H4 (cell line): ENCODE measurements at regions not wholly inside any gene's neighbourhood (a gene's known extent, or its start where the extent isn't known, plus 50 kb on each side); places are given as distances from the start of the nearest gene placed in this dataset.

Experiments
- DNase-seq: peaks from one replicate; pipeline ENCODE4 v3.0.0-alpha.2; 2015; ENCODE audit warnings: low spot score

GRCh38 chr20:59376109-59376841 is 75.9 kb downstream of the EDN3 start:
- no peak for DNase-seq

- no peak for DNase-seq
These were observed 76.6 kb downstream of the EDN3 start for GRCh38 chr20:59376998-59377397.

DNA sequence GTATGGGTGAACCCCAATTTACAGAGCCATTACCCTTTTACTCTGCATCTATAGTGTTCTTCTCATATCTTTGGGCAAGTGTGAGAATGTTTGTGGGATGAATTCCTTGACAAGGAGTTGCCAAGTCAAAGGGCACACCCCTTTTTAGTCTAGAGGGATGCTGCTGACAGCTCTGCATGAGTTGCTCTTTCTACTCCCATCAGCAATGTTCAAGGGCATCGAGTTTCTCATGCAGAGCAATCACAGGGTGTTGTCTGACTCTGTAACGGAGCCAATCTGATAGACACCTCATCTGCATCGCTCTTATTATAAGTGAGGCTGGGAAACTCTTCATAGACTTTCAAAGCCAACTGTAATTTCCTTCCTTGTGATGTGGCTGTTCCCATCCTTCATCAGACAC is 77.4 kb downstream of the EDN3 start:
- no peak for DNase-seq

DNA sequence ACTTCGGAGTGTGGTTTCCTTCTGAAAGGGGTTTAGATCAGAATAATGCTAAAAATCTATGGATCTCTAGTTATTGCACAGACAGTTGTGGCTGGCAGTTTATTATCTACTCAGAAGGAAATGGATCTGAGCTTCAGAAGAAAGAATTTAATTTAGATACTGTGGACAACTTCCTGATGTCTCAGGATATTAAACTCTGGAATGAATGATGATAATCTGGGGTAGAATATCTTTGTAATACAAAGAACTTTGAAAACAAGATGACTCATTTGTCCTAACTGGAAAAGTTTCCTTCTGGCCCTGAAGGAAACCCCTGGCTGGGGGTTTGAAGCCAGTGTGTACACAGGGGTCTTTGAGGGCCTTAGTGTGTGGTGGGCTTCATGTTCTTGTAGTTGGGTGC is 78.0 kb downstream of the EDN3 start:
- no peak for DNase-seq

GRCh38 chr20:59378966-59379365 is 78.6 kb downstream of the EDN3 start:
- no peak for DNase-seq

- DNase-seq, result no peak
These were observed 81.3 kb downstream of the EDN3 start for GRCh38 chr20:59381689-59382088.

GRCh38 chr20:59382157-59382725 is 81.8 kb downstream of the EDN3 start:
- DNase-seq, result no peak

GRCh38 chr20:59382907-59383306 is 82.5 kb downstream of the EDN3 start:
- DNase-seq, result no peak

GRCh38 chr20:59385038-59385437 is 84.6 kb downstream of the EDN3 start:
- DNase-seq, result no peak

GRCh38 chr20:59385480-59385879 is 85.1 kb downstream of the EDN3 start:
- no peak for DNase-seq

DNA sequence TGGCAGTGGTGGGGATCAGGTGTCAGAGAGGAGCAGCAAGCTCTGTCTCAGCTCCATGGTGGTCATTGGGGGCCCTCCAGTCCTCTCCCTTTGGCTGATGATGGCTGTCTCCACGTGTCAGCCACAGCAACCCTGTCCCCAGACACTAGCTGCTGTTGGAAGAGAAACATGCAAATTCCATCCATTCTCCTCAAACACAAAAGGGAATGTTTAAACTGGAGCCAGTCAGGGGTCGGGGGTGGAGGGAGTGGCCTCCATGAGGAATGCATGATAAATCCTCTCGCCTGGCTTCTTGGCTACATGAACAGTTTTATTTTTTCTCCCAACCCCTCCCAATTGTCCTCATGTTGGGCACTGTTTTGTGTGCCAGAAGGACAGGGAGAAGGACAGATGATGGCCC is 86.4 kb downstream of the EDN3 start:
- no peak for DNase-seq

GRCh38 chr20:59387891-59388290 is 87.5 kb downstream of the EDN3 start:
- DNase-seq, result no peak

DNA sequence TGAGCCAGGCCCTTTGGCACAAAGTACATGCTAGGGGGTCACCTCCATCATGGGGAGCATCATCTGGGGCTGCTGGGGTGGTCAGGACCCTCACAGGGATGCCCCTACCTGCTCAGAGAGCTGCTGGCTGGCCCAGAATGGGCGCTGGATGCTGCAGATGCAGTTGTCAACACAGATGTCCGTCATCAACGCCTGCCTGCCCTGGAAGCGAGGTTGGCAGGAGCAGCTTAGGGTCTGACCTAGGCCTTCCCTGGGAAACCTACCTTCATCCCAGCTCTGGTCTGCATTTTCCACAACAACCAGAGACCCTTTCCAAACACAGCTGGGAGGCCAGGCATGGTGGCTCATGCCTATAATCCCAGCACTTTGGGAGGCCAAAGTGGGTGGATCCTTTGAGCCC is 88.0 kb downstream of the EDN3 start:
- DNase-seq, result no peak

- no peak for DNase-seq
These were observed 90.0 kb downstream of the EDN3 start for GRCh38 chr20:59390437-59390836.

GRCh38 chr20:59391975-59392374 is 91.6 kb downstream of the EDN3 start:
- DNase-seq, result no peak

- DNase-seq, result no peak
These were observed 92.3 kb downstream of the EDN3 start for GRCh38 chr20:59392736-59393135.

GRCh38 chr20:59393142-59393541 is 92.7 kb downstream of the EDN3 start:
- DNase-seq, result no peak

DNA sequence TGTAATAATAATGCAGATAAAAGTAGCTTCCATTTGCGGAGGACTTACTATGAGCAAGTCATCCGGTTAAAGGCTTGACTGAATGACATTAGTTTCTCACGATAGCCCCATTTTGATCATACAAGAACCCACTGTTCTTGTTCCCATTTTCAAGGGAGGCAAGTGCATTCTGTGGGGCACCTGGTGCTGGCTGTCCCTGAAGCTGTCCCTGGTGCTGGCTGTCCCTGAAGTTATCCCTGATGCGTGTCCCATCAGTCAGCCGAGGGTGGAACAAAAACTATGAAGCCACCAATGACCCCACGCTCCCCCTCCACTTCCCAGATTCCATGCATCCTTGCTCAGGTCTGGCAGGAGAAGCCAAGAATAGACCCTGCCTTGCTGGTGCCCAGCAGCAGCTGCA is 95.3 kb downstream of the EDN3 start:
- no peak for DNase-seq

DNA sequence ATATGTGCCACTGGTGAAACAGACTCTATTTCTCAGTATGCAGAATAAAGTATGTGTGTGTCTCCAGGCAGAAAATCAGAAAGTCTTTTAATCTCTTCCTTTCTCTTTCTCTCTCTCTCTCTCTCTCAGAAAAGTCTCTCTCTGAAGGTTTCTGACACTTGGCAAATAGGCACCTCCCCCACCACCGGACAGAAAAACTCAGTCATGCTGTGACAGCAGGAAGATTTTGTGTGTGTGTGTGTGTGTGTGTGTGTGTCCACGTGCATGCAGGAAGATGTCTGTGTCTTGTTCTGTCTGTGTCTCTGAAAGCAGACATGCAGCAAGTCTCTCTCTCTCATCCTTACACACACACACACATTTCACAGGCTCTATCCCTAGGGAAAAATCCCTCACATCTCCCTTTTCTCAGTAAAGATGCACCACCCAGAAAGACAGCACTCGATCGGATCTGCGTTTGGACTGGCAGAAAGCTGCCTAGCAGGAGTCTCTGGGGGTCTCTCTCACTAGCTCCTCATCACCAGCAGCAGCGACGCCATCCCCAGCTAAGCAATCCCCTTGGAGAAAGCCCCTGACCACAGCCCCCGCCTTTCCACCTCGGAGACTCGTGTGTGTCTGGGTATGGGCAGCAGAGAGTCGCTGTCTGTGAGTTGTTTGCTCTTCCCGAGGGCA is 98.3 kb downstream of the EDN3 start:
- no peak for DNase-seq

DNA sequence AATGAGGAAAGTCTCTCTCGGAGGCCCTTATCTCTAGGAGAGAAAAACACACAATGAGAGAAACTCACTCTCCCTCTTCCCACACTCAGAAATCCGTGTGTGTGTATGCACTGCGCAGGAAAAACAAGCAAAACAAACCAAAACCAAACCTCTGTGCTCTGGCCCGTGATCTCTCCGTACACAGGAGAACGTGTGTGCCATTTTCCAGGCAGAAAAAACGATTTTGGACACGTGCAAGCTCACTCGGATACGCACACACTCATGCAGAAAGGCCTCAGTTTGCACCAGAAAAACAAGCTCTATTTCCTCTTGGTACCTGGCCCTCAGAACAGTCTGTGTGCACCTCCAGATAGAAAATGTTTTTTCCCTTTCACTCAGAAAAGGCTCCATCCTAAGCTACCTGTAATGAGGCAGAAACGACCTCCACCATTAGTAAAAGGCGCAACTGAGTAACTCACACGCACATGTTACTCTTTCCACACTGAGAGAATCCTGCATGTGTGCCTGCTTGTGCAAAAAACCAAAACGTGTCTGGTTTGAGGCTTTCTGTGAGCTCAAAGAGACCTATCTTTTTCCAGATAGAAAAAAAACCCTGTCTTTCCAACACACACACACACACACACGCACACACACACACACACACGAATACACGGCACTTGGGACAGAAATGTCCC is 99.2 kb downstream of the EDN3 start:
- DNase-seq, result no peak

GRCh38 chr20:59400708-59401107 is 100.3 kb downstream of the EDN3 start:
- no peak for DNase-seq

DNA sequence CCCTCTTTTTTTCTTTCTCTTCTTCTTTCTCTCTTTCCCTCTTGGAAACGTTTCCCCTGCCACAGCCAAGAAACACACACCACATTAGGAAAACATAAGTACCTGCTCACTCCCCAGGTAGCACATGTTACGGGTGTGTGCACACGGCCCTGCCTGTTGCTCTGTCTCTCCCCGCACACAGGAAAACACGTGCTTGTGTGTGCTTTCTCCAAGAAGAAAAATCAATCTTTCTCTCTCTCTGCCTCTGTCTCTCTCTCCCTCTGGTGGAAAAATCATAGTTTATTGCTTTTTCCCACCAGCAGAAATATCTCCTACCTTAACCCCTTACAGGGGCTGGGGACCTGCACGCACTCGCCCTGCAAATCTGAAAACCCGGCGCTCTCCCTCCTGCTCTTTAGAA is 102.3 kb downstream of the EDN3 start:
- DNase-seq, result no peak
